ENCODE measurements at regions not wholly inside any gene's neighbourhood (a gene's known extent, or its start where the extent isn't known, plus 50 kb on each side); places are given as distances from the start of the nearest gene placed in this dataset.

- 0 out of 4 replicates have a peak, but pooled peaks cover 0 to 4% of the 10 kb centered on the region in 2 experiments for H3K4me1 Mint-ChIP-seq
Observed at GRCh38 chr13:64051278-64051677, 2635.6 kb upstream of the PCDH20 start.

More at GRCh38 chr13:64051278-64051677, 2635.6 kb upstream of the PCDH20 start:
- no peaks in the 10 kb centered on the region for H3K79me1 ChIP-seq (ENCODE audit: insufficient read depth, low read depth, low read length, poor library complexity, severe bottlenecking)
- H3K9me3 ChIP-seq (ENCODE audit: control insufficient read depth, low read depth, low read length): no peaks in the 10 kb centered on the region
- no peak overlapping the region for H3K23ac ChIP-seq (ENCODE audit: insufficient read length, low read depth, low read length)
- no peak overlapping the region for H2AK5ac ChIP-seq (ENCODE audit: insufficient read length, low read length)
- Mint-ChIP-seq H3K27me3 (ENCODE audit: low read depth) (no peaks in the 10 kb centered on the region), H3K9me3 (peaks cover 4 to 5% of the 10 kb centered on the region in 2 experiments; a peak in 3 of 5 replicates), H3K36me3 (ENCODE audit: insufficient read depth in 1 of 3, low read depth in 3 of 3) (peaks cover 0 to 5% (median 2%) of the 10 kb centered on the region in 3 experiments; a peak in 2 of 7 replicates), H3K4me3 (no peak overlapping the region), H3K27ac (no peak overlapping the region)
- no peaks in the 10 kb centered on the region for H3K4me1 ChIP-seq (ENCODE audit: insufficient read depth, low read length)
- H3K27ac ChIP-seq (ENCODE audit: insufficient read length, low read depth, low read length): no peak overlapping the region
- H3K56ac ChIP-seq (ENCODE audit: insufficient read length, low read depth, low read length): no peak overlapping the region
- no peak overlapping the region for H3K4me2 ChIP-seq (ENCODE audit: insufficient read depth, insufficient read length, low read length)
- no peaks in the 10 kb centered on the region for H3K79me2 ChIP-seq (ENCODE audit: insufficient read depth, low read length)
- DNase-seq: no peak
- H3K18ac ChIP-seq (ENCODE audit: insufficient read length, low read depth, low read length): no peak overlapping the region
- no peak overlapping the region for H4K91ac ChIP-seq (ENCODE audit: insufficient read length, low read depth, low read length)
- H3K4ac ChIP-seq (ENCODE audit: low read depth, low read length): no peak overlapping the region
- no peak overlapping the region for H3T11ph ChIP-seq (ENCODE audit: low read length)
- H3K23me2 ChIP-seq (ENCODE audit: insufficient read length, low read depth, low read length, poor library complexity, severe bottlenecking): no peaks in the 10 kb centered on the region
- H4K20me1 ChIP-seq (ENCODE audit: control insufficient read depth, insufficient read depth, insufficient read length): no peaks in the 10 kb centered on the region
- no peak overlapping the region for H3K9ac ChIP-seq (ENCODE audit: extremely low read depth, insufficient read length, low read length)
- H2AFZ ChIP-seq (ENCODE audit: low read length): no peak overlapping the region
- no peak overlapping the region for H2BK5ac ChIP-seq (ENCODE audit: insufficient read length, low read length)
- TF ChIP-seq CTCF (conservative IDR thresholded peaks at IDR 0.05): no peak
- no peak overlapping the region for H4K8ac ChIP-seq (replicated peaks; ENCODE audit: insufficient read length, low read depth, low read length)
- no peak overlapping the region for H2BK20ac ChIP-seq (ENCODE audit: low read depth, low read length, poor library complexity, severe bottlenecking)
- H2BK120ac ChIP-seq (ENCODE audit: low read depth, low read length, poor library complexity, severe bottlenecking): no peak overlapping the region
- H3K27me3 ChIP-seq (ENCODE audit: insufficient read depth, low read length): no peaks in the 10 kb centered on the region
- no peak overlapping the region for H3K14ac ChIP-seq (ENCODE audit: insufficient read depth, low read length)
- no peak overlapping the region for H2BK12ac ChIP-seq (ENCODE audit: insufficient read length, low read depth, low read length)
- no peak overlapping the region for H2BK15ac ChIP-seq (ENCODE audit: low read depth, low read length)
- no peak overlapping the region for H4K5ac ChIP-seq (ENCODE audit: insufficient read length, low read depth, low read length)
